ENCODE measurements at regions not wholly inside any gene's neighbourhood (a gene's known extent, or its start where the extent isn't known, plus 50 kb on each side); places are given as distances from the start of the nearest gene placed in this dataset.

GRCh38 chr14:43872752-43873655 is 634.1 kb downstream of the FSCB start:
- TF ChIP-seq POU6F1 (CRISPR knock-in tag; IDR thresholded peaks at IDR 0.05; ENCODE audit: borderline replicate concordance, low read depth) (no peak), BACH2 (CRISPR knock-in tag; IDR thresholded peaks at IDR 0.05; ENCODE audit: borderline replicate concordance) (no peak)
